Activated T-cell treated with anti-CD3 and anti-CD28 coated beads for 4 hours (primary cell): ENCODE measurements at regions not wholly inside any gene's neighbourhood (a gene's known extent, or its start where the extent isn't known, plus 50 kb on each side); places are given as distances from the start of the nearest gene placed in this dataset.
"Not testable (repeated sequence)": the region's sequence is repeated elsewhere in the genome, so short reads cannot be mapped to it uniquely, and the experiment has no call there.

ENCODE experiments used
- DNase-seq: peaks from one replicate; pipeline ENCODE4 v3.0.0-alpha.2; 2020

DNA sequence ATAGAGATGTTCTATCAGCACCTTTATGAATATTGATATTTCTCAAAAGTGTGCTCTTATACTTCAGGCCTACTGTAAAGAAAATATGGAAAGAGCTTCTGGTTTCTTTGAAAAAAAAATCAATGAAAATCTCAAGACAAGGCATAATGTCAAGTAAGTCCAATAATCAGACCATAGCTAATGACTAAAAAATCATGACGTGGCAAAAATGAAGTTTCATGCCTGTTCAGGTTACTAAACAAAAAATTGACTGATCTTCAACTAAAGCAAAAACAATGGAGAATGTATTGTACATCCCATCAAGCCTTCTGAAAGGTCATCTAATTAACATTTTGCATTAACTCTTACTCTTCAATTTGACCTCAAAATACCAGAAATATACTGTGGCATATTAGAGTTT, 824.4 kb downstream of the EPHA4 start:
- DNase-seq = no peak

DNA sequence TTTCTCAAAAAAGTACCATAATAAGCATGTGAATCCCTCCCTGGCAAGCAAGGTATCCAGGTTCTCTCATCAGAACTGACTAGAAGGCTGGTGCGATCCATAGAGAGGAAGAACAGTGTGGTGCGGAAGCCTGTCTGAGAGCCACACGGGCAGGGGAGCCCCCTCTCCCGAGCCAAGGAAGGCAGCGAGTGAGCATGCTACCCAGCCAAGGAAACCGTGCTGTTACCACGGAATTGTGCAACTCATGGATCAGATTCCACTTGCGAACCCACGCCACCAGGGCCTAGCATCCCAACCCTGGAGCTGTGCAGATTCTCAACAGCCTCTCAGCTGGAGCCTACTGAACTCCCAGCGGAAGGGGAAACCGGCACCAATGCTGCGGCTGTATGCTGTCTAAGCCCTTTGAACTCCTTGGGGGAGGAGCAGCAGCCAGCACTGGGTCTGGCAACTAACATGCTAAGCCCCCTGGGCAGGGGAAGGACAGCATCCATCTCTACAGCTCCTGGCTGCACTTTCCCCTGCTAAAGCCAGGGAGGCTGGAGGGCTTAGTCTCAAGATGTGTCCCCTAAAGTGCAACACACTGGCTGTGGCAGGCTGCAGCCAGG, 823.1 kb downstream of the EPHA4 start:
- no peak for DNase-seq

DNA sequence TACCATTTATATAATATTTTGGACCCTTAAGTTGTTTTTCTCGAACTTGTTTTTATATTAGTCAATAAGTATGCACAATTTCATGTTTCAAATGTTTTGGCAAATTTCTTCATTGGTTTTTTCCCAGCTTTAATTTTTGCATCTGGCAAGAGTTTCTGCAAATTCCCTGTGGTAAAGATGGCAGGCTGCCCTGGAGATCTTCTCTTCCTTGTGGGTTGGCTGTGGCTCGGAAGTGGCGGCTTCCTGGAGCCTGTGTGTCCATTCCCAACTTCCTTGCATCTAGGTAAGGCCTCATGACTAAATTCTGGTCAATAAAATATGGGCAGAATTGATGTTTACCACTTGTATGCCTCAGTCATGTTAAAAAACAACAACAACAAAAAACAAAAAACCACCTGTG, 818.6 kb downstream of the EPHA4 start:
- no peak for DNase-seq

DNA sequence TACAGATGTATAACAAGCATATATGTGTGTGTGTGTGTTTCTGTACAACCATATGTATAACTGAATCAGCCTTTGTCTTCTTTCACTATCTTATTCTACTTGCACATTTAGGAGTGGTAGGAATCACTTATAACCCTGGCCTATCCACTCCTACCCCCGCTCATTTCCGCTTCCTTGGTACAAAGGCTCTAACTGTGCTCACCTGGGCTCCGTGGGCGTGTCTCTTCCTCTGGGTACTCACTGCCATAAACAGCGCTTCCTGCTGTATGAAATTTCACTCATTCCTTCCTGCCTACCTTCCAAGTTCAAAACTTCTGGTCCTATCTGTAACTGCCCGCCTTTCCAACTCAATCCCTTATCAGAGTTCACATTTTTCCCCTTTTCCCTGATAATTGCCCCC, 815.5 kb downstream of the EPHA4 start:
- DNase-seq = no peak

- DNase-seq = not testable (repeated sequence)
Observed at GRCh38 chr2:220758376-220758775, 813.7 kb downstream of the EPHA4 start.

DNA sequence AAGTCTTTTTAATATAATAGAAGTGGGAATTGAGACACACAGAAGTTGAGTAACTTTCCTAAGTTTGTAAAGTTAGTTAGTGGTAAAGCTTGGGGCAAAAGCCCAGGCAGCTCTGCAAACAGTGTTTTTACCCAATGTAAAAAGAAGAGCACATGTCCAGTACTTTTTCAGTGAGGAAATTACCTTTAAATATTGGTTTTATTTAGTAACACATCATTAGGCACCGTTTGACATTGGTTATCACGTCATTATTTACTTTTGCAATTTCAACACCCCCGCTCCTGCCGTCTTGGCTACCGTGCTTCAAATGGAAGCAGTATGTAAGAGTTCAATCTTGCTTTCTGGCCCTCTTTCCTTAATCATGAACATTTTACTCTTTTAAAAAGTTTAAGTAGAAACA, 807.9 kb downstream of the EPHA4 start:
- DNase-seq = no peak

- no peak for DNase-seq
Observed at GRCh38 chr2:220767591-220768255, 804.4 kb downstream of the EPHA4 start.

DNA sequence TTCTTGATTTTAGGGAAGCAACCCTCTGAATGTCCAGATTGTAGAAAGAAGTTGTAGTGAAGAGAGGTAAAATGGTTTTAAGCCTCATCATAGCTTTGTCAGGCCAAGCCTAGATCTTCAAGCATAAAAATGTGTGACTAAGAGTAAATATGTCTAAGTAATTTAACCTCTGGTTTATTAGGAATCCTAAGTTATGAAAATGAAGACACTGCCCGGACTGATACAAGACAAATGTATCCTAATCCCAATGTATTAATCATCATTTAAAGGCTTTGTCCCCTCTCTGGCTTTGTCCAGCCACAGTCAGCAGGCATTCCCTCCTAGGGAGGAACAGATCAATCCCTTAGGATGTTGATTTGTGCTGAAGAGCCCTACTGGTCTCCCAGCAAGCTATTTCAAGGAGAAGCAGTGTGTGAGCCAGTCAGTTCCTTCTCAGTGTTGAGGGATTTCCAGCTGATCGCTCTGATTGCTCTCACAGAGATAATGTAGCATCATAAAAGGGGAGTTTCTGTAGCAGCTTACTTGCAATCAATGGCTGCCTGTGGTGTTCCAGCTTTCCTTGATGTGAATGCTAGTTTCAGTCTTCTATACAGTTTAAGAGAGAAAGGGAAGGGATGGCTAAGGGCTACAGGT, 796.1 kb downstream of the EPHA4 start:
- no peak for DNase-seq

GRCh38 chr2:220779076-220779475, 793.0 kb downstream of the EPHA4 start:
- not testable (repeated sequence) for DNase-seq

DNA sequence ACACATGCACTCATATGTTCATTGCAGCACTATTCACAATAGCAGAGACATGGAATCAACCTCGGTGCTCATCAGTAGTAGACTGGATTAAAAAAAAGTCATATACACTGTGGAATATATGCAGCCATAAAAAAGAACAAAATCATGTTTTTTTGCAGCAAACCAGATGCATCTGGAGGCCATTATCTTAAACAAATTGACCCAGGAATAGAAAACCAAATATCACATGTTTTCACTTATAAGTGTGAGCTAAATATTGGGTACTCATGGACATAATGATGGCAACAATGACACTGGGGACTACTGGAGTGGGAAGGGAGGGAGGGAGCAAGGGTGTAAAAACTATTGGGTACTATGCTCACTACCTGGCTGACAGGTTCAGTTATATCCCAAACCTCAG, 792.6 kb downstream of the EPHA4 start:
- no peak for DNase-seq

GRCh38 chr2:220779931-220780330, 792.2 kb downstream of the EPHA4 start:
- no peak for DNase-seq

GRCh38 chr2:220781622-220782241, 790.4 kb downstream of the EPHA4 start:
- DNase-seq = no peak

DNA sequence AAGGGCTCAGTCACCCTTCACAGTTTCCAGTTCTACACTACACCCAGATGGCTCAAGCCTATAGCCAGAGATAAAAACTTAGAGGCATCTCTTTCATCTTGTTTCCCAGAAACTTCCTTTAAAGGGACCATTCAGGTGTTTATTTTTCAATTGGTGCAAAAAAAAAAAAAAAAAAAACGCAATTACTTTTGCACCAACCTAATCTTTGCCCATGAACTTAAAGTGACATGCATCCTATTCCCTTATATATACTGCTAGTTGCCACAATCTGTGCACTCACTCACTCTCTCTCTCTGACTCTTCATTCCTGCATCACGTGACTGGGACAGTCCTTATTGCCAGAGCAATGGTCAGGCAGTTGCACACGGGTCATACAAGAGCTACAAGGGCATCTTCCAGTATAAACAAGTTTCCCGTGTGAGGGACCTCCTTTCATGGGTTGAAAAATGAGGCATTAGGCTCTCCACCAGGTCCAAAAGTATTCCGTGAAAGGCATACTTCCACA, 789.4 kb downstream of the EPHA4 start:
- no peak for DNase-seq

DNA sequence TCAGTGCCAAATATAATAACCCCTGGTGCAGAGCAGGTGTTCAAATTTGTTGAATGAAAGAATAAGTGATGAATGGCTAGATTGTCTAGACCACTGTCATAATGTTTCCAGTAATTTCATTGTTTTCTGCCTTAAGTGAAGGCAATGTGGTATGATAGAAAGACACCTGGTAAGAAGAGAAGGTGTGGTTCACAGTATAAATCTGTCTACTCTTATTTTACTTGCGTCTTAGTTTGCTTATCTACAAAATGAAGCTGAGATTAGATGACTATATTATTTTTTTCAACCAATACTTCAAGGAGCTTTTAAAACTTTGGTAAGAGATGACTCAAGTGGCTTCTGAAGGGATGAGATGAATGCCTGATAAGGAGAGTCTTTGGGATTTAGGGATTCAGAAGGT, 788.4 kb downstream of the EPHA4 start:
- DNase-seq = no peak

GRCh38 chr2:220785178-220785577, 786.9 kb downstream of the EPHA4 start:
- no peak for DNase-seq

DNA sequence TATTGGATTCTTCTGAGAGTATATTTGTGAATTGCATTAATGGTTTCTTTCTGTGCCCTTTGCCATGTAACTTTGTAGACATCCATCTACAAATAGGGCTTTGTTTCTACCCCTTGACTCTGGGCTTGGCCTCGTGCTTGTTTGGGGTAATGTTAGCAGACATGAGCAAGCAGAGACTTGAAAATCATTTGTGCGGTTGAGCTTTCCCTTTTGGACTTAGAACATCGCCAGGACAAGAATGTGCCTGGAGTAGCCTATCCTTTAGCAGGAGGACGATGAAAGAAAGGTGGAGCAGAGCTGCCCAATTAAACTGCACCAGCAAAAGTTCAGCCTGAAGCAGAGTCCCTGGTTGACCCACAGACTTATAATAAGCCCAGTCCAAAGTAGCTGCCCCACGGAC, 785.9 kb downstream of the EPHA4 start:
- DNase-seq = no peak

- DNase-seq = no peak
Observed at GRCh38 chr2:220787251-220787650, 784.9 kb downstream of the EPHA4 start.

DNA sequence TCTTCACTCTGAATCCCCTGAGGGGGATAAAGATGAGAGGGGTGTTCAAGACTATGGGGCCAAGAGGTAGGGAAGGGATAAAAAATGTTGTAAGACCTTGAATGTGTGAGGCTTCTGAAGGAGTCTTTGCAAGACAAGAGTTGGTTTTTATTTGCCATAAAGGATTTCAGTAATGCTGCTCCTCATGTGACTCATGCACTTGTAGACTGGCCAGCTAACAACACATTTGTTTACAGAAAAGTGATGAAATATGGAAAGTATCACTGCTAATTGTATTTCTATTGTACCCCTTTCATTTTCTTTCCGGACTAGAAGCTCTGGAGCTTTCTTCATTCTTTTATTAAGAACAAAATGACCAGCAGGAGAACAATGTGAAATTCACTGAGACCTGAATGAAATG, 782.1 kb downstream of the EPHA4 start:
- DNase-seq = no peak

DNA sequence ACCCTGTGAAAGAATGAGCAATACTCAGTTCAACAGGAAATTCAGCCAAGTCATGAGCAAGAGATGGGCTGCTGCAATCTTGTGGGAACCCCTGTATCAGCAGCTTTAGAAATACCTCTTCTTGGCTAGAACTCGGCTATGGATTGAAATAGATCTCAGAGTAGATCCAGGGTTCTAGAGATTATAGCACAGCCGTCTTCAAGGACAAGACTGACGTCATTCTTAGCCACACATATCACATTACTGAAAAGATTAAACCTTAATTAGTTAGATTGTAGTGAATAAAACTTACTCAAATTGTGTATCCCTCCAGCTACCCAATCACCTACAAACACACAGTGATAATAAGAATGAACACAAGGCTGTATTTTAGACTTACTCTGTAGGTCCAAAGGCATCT, 776.4 kb downstream of the EPHA4 start:
- DNase-seq = no peak

DNA sequence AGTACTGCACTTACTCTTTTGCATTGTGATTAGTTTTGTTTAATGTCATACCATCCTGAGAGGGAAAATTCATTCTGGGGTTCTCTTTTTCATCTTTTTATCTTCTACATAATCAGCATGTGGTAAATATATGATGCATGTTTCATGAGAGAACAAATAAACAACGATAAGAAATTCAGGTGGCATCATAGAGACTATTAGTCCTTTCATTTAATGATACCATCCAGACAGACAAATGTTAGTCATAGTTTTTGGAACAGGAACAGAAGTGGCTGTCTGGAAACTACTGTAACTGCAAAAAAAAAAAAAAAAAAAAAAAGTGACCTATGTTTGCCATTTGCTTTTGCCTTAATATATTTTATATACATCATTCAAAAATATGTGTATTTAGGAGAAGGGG, 761.0 kb downstream of the EPHA4 start:
- DNase-seq = no peak

GRCh38 chr2:220811952-220812570, 760.0 kb downstream of the EPHA4 start:
- no peak for DNase-seq

- no peak for DNase-seq
Observed at GRCh38 chr2:220814441-220814840, 757.7 kb downstream of the EPHA4 start.

- no peak for DNase-seq
Observed at GRCh38 chr2:220815698-220816097, 756.4 kb downstream of the EPHA4 start.

DNA sequence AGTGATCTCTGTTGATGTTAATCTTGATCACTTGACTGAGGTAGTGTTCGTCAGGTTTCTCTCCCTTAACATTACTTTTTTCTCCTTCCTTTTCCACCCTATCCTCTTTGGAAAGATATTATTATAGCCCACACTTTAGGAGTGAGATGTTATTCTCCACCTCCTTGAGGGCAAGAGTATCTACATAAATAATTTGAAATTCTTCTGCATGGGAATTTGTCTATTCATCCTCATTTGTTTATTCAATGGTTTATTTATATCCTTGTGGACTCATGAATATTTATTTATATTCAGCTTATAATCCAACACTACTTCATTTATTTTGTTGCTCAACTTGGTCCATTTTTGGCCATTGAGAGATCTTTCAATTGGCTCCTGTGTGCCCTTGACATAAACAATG, 750.4 kb downstream of the EPHA4 start:
- DNase-seq = no peak
